ENCODE measurements at regions not wholly inside any gene's neighbourhood (a gene's known extent, or its start where the extent isn't known, plus 50 kb on each side); places are given as distances from the start of the nearest gene placed in this dataset.

- no peak overlapping the region for H3K4me3 ChIP-seq (ENCODE audit: low read depth, low read length)
- no peak for DNase-seq (ENCODE audit: low read depth)
- TF ChIP-seq, protein P1, sequence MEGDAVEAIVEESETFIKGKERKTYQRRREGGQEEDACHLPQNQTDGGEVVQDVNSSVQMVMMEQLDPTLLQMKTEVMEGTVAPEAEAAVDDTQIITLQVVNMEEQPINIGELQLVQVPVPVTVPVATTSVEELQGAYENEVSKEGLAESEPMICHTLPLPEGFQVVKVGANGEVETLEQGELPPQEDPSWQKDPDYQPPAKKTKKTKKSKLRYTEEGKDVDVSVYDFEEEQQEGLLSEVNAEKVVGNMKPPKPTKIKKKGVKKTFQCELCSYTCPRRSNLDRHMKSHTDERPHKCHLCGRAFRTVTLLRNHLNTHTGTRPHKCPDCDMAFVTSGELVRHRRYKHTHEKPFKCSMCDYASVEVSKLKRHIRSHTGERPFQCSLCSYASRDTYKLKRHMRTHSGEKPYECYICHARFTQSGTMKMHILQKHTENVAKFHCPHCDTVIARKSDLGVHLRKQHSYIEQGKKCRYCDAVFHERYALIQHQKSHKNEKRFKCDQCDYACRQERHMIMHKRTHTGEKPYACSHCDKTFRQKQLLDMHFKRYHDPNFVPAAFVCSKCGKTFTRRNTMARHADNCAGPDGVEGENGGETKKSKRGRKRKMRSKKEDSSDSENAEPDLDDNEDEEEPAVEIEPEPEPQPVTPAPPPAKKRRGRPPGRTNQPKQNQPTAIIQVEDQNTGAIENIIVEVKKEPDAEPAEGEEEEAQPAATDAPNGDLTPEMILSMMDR (conservative IDR thresholded peaks at IDR 0.05; ENCODE audit: low read depth, low read length) = no peak
Observed at GRCh38 chr21:24969068-24969467, 638.2 kb downstream of the MRPL39 start.

- no peak overlapping the region for H3K4me3 ChIP-seq (ENCODE audit: low read depth, low read length)
- TF ChIP-seq, protein P1 (conservative IDR thresholded peaks at IDR 0.05; ENCODE audit: low read depth, low read length) = no peak
- DNase-seq (ENCODE audit: low read depth) = no peak
Observed at GRCh38 chr21:24955275-24955961, 651.9 kb downstream of the MRPL39 start.

GRCh38 chr21:24948186-24948585, 659.1 kb downstream of the MRPL39 start:
- no peak for DNase-seq (ENCODE audit: low read depth)
- no peak overlapping the region for H3K4me3 ChIP-seq (ENCODE audit: low read depth, low read length)
- TF ChIP-seq, protein P1 (conservative IDR thresholded peaks at IDR 0.05; ENCODE audit: low read depth, low read length) = no peak

- TF ChIP-seq, protein P1 (conservative IDR thresholded peaks at IDR 0.05; ENCODE audit: low read depth, low read length) = no peak
- H3K4me3 ChIP-seq (ENCODE audit: low read depth, low read length) = no peak overlapping the region
- no peak for DNase-seq (ENCODE audit: low read depth)
Observed at GRCh38 chr21:24945910-24946309, 661.4 kb downstream of the MRPL39 start.

- no peak for DNase-seq (ENCODE audit: low read depth)
- no peak overlapping the region for H3K4me3 ChIP-seq (ENCODE audit: low read depth, low read length)
- TF ChIP-seq, protein P1 (conservative IDR thresholded peaks at IDR 0.05; ENCODE audit: low read depth, low read length) = no peak
Observed at GRCh38 chr21:24941316-24942185, 665.7 kb downstream of the MRPL39 start.

DNA sequence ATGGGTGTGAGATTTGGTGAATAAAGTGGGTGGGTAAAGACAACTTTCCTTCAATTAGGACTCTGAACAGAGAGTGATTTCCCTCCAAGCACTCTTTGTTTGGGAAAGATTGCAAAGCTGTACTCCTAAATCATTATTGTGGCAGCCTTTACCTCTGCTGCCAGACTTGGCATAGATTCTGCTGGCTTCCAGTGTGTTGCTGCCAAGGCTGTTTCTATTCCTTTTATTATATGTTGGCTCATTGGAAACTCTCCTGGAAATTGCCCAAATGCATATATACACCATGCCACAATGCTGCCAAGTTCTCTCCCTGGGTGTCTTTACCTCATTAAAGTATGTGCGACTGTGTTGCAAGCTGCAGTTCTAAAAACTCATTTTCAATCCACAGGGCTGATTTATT, 668.0 kb downstream of the MRPL39 start:
- DNase-seq (ENCODE audit: low read depth) = no peak
- TF ChIP-seq, protein P1 (conservative IDR thresholded peaks at IDR 0.05; ENCODE audit: low read depth, low read length) = no peak
- no peak overlapping the region for H3K4me3 ChIP-seq (ENCODE audit: low read depth, low read length)
